ENCODE measurements at regions not wholly inside any gene's neighbourhood (a gene's known extent, or its start where the extent isn't known, plus 50 kb on each side); places are given as distances from the start of the nearest gene placed in this dataset.

GRCh38 chr1:238517711-238518110 is 627.0 kb upstream of the ZP4 start:
- TF ChIP-seq CTCF (IDR thresholded peaks at IDR 0.05) = no peak
- TF ChIP-seq EZH2 (IDR thresholded peaks at IDR 0.05; ENCODE audit: borderline replicate concordance, insufficient read depth, low read depth, low read length, poor library complexity, severe bottlenecking) = no peak

Data from B cell (primary cell).